Keratinocyte (primary cell): ENCODE measurements at regions not wholly inside any gene's neighbourhood (a gene's known extent, or its start where the extent isn't known, plus 50 kb on each side); places are given as distances from the start of the nearest gene placed in this dataset.

ENCODE experiments used
- DNase-seq: peaks from one replicate; pipeline ENCODE4 v3.0.0-alpha.2; 2011; ENCODE audit warnings: low read depth, missing footprints, low spot score
- FAIRE-seq: peaks from 2 replicates; lab custom pipeline; 2011; peaks lifted over from hg19 to GRCh38; lab: Jason Lieb, UNC
- H2AFZ ChIP-seq: 2 replicates; pipeline ENCODE4 v1.6.0; 2012; ENCODE audit warnings: low read length, control low read depth, inconsistent platforms; ENCODE audit not compliant: control insufficient read depth
- H3K27ac ChIP-seq: 2 replicates; pipeline ENCODE4 v1.5.1; 2011; ENCODE audit warnings: low read length; ENCODE audit not compliant: control insufficient read depth, insufficient read depth
- H3K27me3 ChIP-seq: 3 replicates; pipeline ENCODE4 v1.6.0; 2011; ENCODE audit warnings: low read length; ENCODE audit not compliant: control insufficient read depth, insufficient read depth; ENCODE audit errors: extremely low read depth
- H3K36me3 ChIP-seq, 2 experiments: 2 replicates in 1 of 2; 3 replicates in 1 of 2; pipeline ENCODE4 v1.5.1; 2011; ENCODE audit warnings: low read length in 2 of 2, mild to moderate bottlenecking in 1 of 2; ENCODE audit not compliant: control insufficient read depth in 2 of 2, insufficient read depth in 2 of 2; ENCODE audit errors: extremely low read depth in 1 of 2
- H3K4me1 ChIP-seq: 3 replicates; pipeline ENCODE4 v1.5.1; 2011; ENCODE audit warnings: low read length; ENCODE audit not compliant: control insufficient read depth, insufficient read depth; ENCODE audit errors: extremely low read depth
- H3K4me2 ChIP-seq: 3 replicates; pipeline ENCODE4 v1.6.0; 2011; ENCODE audit warnings: low read depth, low read length; ENCODE audit not compliant: control insufficient read depth, insufficient read depth; ENCODE audit errors: extremely low read depth
- H3K4me3 ChIP-seq, 3 experiments: fragments of 200-600 bp in 1 of 3; sonication (generic) in 1 of 3; 2 replicates in 2 of 3; 3 replicates in 1 of 3; pipeline ENCODE4 v1.5.1; 2011 to 2016; ENCODE audit warnings: low read length in 3 of 3, mild to moderate bottlenecking in 3 of 3, control low read depth in 2 of 3, inconsistent platforms in 1 of 3, low read depth in 1 of 3, mixed read lengths in 1 of 3, mixed run types in 1 of 3, moderate library complexity in 1 of 3; ENCODE audit not compliant: control insufficient read depth in 2 of 3, insufficient read depth in 2 of 3; ENCODE audit errors: extremely low read depth in 1 of 3
- H3K79me2 ChIP-seq: 2 replicates; pipeline ENCODE4 v1.6.0; 2012; ENCODE audit warnings: low read length; ENCODE audit not compliant: control insufficient read depth, insufficient read depth
- H3K9ac ChIP-seq: 3 replicates; pipeline ENCODE4 v1.6.0; 2011; ENCODE audit warnings: low read length; ENCODE audit not compliant: control insufficient read depth, insufficient read depth; ENCODE audit errors: extremely low read depth
- H3K9me1 ChIP-seq: 3 replicates; pipeline ENCODE4 v1.6.0; 2011; ENCODE audit warnings: low read length; ENCODE audit not compliant: control insufficient read depth, insufficient read depth; ENCODE audit errors: extremely low read depth
- H3K9me3 ChIP-seq: 2 replicates; pipeline ENCODE4 v1.5.1; 2012; ENCODE audit warnings: low read depth, low read length; ENCODE audit not compliant: control insufficient read depth
- H4K20me1 ChIP-seq: 3 replicates; pipeline ENCODE4 v1.6.0; 2011; ENCODE audit warnings: low read length; ENCODE audit not compliant: control insufficient read depth, insufficient read depth; ENCODE audit errors: extremely low read depth
- EZH2 ChIP-seq: IDR thresholded peaks from one replicate; pipeline ENCODE4 v1.6.1; 2012; ENCODE audit warnings: inconsistent platforms, mild to moderate bottlenecking, low read length, moderate library complexity
- dilution Hi-C: fragments of 300-500 bp; cut with MboI; formaldehyde crosslinking; loops from one replicate; pipeline ENCODE4 v1.7.0; 2020; ENCODE audit warnings: low sequenced_read_pairs; ENCODE audit not compliant: extremely low pct_ligation_motif_present
- TF ChIP-seq, protein P1 (sequence below), 3 experiments: IDR thresholded peaks in 1 of 3; conservative IDR thresholded peaks in 1 of 3; optimal IDR thresholded peaks in 1 of 3; 2 replicates in 2 of 3; 3 replicates in 1 of 3; pipeline versions ENCODE3 to v1.5.1; 2011; ENCODE audit warnings: low read length in 3 of 3, mild to moderate bottlenecking in 3 of 3, moderate library complexity in 2 of 3, control low read depth in 1 of 3, inconsistent platforms in 1 of 3; ENCODE audit not compliant: insufficient read depth in 2 of 3; ENCODE audit errors: extremely low read depth in 1 of 3

DNA sequence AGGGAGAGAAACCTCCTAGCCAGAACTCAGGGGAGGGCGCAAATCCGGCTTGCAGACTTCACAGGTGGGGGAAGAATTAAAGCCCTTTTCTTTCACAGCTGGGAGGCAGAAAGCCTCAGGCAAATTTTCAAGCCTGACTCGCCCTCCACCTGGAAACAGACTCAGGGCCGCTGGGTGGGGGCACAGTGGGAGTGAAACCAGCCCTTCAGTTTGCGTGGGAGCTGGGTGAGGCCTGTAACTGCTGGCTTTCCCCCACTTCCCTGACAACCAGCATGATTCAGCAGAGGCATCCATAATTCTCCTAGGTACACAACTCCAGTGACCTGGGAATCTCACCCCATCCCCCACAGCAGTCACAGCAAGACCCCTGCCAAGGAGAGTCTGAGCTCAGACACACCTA, 206.9 kb upstream of the INTU start:
- FAIRE-seq, result no peak
- H3K79me2 ChIP-seq, result no peaks in the 10 kb centered on the region
- no peaks in the 10 kb centered on the region for H3K4me1 ChIP-seq
- H3K9me3 ChIP-seq, result no peaks in the 10 kb centered on the region
- no peak overlapping the region for H3K4me2 ChIP-seq
- H4K20me1 ChIP-seq, result no peaks in the 10 kb centered on the region
- no peak overlapping the region for H2AFZ ChIP-seq
- dilution Hi-C loops, result no loop called here
- TF ChIP-seq, protein P1, sequence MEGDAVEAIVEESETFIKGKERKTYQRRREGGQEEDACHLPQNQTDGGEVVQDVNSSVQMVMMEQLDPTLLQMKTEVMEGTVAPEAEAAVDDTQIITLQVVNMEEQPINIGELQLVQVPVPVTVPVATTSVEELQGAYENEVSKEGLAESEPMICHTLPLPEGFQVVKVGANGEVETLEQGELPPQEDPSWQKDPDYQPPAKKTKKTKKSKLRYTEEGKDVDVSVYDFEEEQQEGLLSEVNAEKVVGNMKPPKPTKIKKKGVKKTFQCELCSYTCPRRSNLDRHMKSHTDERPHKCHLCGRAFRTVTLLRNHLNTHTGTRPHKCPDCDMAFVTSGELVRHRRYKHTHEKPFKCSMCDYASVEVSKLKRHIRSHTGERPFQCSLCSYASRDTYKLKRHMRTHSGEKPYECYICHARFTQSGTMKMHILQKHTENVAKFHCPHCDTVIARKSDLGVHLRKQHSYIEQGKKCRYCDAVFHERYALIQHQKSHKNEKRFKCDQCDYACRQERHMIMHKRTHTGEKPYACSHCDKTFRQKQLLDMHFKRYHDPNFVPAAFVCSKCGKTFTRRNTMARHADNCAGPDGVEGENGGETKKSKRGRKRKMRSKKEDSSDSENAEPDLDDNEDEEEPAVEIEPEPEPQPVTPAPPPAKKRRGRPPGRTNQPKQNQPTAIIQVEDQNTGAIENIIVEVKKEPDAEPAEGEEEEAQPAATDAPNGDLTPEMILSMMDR (optimal IDR thresholded peaks at IDR 0.05 in 1 of 3, IDR thresholded peaks at IDR 0.05 in 1 of 3, conservative IDR thresholded peaks at IDR 0.05 in 1 of 3; ENCODE audit: extremely low read depth in 1 of 3, insufficient read depth in 2 of 3, low read length in 3 of 3), result no peak
- TF ChIP-seq EZH2, result no peak
- DNase-seq, result no peak
- no peak overlapping the region for H3K27ac ChIP-seq
- H3K4me3 ChIP-seq, result no peak overlapping the region
- H3K9ac ChIP-seq, result no peak overlapping the region
- no peaks in the 10 kb centered on the region for H3K27me3 ChIP-seq
- H3K36me3 ChIP-seq, result no peaks in the 10 kb centered on the region
- no peaks in the 10 kb centered on the region for H3K9me1 ChIP-seq

GRCh38 chr4:127441571-127441970, 191.2 kb upstream of the INTU start:
- no peaks in the 10 kb centered on the region for H3K79me2 ChIP-seq
- H3K4me2 ChIP-seq, result no peak overlapping the region
- H3K36me3 ChIP-seq, result no peaks in the 10 kb centered on the region
- H4K20me1 ChIP-seq, result no peaks in the 10 kb centered on the region
- H3K9me1 ChIP-seq, result no peaks in the 10 kb centered on the region
- H3K27ac ChIP-seq, result no peak overlapping the region
- no peak overlapping the region for H3K9ac ChIP-seq
- H3K27me3 ChIP-seq, result no peaks in the 10 kb centered on the region
- dilution Hi-C loops, result no loop called here
- FAIRE-seq (no peak), DNase-seq (no peak)
- H3K4me3 ChIP-seq, result no peak overlapping the region
- no peaks in the 10 kb centered on the region for H3K9me3 ChIP-seq
- H3K4me1 ChIP-seq, result no peaks in the 10 kb centered on the region
- TF ChIP-seq EZH2, result no peak
- TF ChIP-seq, protein P1 (optimal IDR thresholded peaks at IDR 0.05 in 1 of 3, IDR thresholded peaks at IDR 0.05 in 1 of 3, conservative IDR thresholded peaks at IDR 0.05 in 1 of 3; ENCODE audit: extremely low read depth in 1 of 3, insufficient read depth in 2 of 3, low read length in 3 of 3), result no peak
- H2AFZ ChIP-seq, result no peak overlapping the region
